ENCODE measurements at regions not wholly inside any gene's neighbourhood (a gene's known extent, or its start where the extent isn't known, plus 50 kb on each side); places are given as distances from the start of the nearest gene placed in this dataset.

DNA sequence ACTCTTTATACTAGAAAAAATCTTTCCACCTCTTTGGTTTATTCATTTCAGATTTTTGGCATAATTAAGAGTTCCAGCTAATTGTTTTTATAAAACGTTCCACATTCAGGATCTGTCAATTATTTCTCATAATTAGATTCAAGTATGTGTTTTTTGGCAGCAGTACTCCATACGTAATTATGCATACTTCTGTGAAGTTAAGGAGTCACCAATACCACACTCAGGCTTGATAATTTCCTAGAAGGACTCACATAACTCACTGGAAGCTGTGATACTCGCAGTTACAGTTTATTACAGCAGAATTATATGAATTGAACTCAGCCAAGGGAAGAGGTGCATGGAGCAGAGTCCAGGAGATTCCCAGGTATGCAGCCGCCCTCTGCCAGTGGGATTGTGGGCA is 290.5 kb upstream of the AKR1E2 start:
- no peak for TF ChIP-seq GATA2 (IDR thresholded peaks at IDR 0.05; ENCODE audit: low read depth, low read length)
- no peak for TF ChIP-seq GATA3 (IDR thresholded peaks at IDR 0.05; ENCODE audit: low read depth, low read length)

Measured in SH-SY5Y (cell line).